Amniotic epithelial cell (primary cell): ENCODE measurements at regions not wholly inside any gene's neighbourhood (a gene's known extent, or its start where the extent isn't known, plus 50 kb on each side); places are given as distances from the start of the nearest gene placed in this dataset.
A peak's percentile ranks its signal among the peaks of the same experiment; 100 is the strongest.

ENCODE experiments used
- DNase-seq: peaks from one replicate; pipeline ENCODE4 v3.0.0-alpha.2; 2010; ENCODE audit warnings: low read depth

- no peak for DNase-seq
Observed at GRCh38 chrX:33465137-33465536, 253.8 kb upstream of the DMD start.

- DNase-seq = no peak
Observed at GRCh38 chrX:33457102-33457501, 245.8 kb upstream of the DMD start.

GRCh38 chrX:33447285-33447684 is 235.9 kb upstream of the DMD start:
- no peak for DNase-seq

- peak; percentile 31 for DNase-seq
Observed at GRCh38 chrX:33434256-33435092, 223.1 kb upstream of the DMD start.

GRCh38 chrX:33416273-33416805 is 205.0 kb upstream of the DMD start:
- peak; percentile 20 for DNase-seq

GRCh38 chrX:33415459-33415858 is 204.1 kb upstream of the DMD start:
- DNase-seq = no peak

GRCh38 chrX:33385546-33385945 is 174.2 kb upstream of the DMD start:
- DNase-seq = peak; percentile 45

- peak; percentile 87 for DNase-seq
Observed at GRCh38 chrX:33379839-33380238, 168.5 kb upstream of the DMD start.

GRCh38 chrX:33357606-33358005 is 146.3 kb upstream of the DMD start:
- DNase-seq = no peak

GRCh38 chrX:33339219-33339618 is 127.9 kb upstream of the DMD start:
- DNase-seq = peak; percentile 38

GRCh38 chrX:33336783-33337182 is 125.4 kb upstream of the DMD start:
- peak; percentile 26 for DNase-seq

- no peak for DNase-seq
Observed at GRCh38 chrX:33333271-33333670, 121.9 kb upstream of the DMD start.

- no peak for DNase-seq
Observed at GRCh38 chrX:33330798-33331197, 119.4 kb upstream of the DMD start.

GRCh38 chrX:33324099-33324498 is 112.8 kb upstream of the DMD start:
- no peak for DNase-seq

GRCh38 chrX:33307911-33308354 is 96.6 kb upstream of the DMD start:
- DNase-seq = peak; percentile 58

GRCh38 chrX:33298622-33299021 is 87.3 kb upstream of the DMD start:
- no peak for DNase-seq

- DNase-seq = no peak
Observed at GRCh38 chrX:33285550-33285949, 74.2 kb upstream of the DMD start.

- no peak for DNase-seq
Observed at GRCh38 chrX:33277046-33277445, 65.7 kb upstream of the DMD start.

- DNase-seq = peak; percentile 26
Observed at GRCh38 chrX:33273535-33273934, 62.2 kb upstream of the DMD start.

- no peak for DNase-seq
Observed at GRCh38 chrX:33272986-33273385, 61.6 kb upstream of the DMD start.
